ENCODE measurements at regions not wholly inside any gene's neighbourhood (a gene's known extent, or its start where the extent isn't known, plus 50 kb on each side); places are given as distances from the start of the nearest gene placed in this dataset.

GRCh38 chr4:175951794-175952193, 113.8 kb upstream of the WDR17 start:
- DNase-seq = no peak

GRCh38 chr4:175953116-175953515, 112.5 kb upstream of the WDR17 start:
- no peak for DNase-seq

GRCh38 chr4:175953960-175954521, 111.6 kb upstream of the WDR17 start:
- DNase-seq = no peak

GRCh38 chr4:175954685-175955084, 111.0 kb upstream of the WDR17 start:
- DNase-seq = no peak

GRCh38 chr4:175961604-175962003, 104.0 kb upstream of the WDR17 start:
- no peak for DNase-seq

GRCh38 chr4:175970072-175970471, 95.6 kb upstream of the WDR17 start:
- DNase-seq = no peak

- DNase-seq = no peak
Observed at GRCh38 chr4:175970724-175971123, 94.9 kb upstream of the WDR17 start.

- no peak for DNase-seq
Observed at GRCh38 chr4:175971388-175972179, 94.1 kb upstream of the WDR17 start.

- no peak for DNase-seq
Observed at GRCh38 chr4:175973027-175973923, 92.4 kb upstream of the WDR17 start.

- DNase-seq = no peak
Observed at GRCh38 chr4:175983636-175984035, 82.0 kb upstream of the WDR17 start.

GRCh38 chr4:175986668-175987067, 79.0 kb upstream of the WDR17 start:
- no peak for DNase-seq

- DNase-seq = no peak
Observed at GRCh38 chr4:175988511-175988910, 77.1 kb upstream of the WDR17 start.

- DNase-seq = no peak
Observed at GRCh38 chr4:175996206-175996605, 69.4 kb upstream of the WDR17 start.

GRCh38 chr4:175997291-175997690, 68.3 kb upstream of the WDR17 start:
- no peak for DNase-seq

- no peak for DNase-seq
Observed at GRCh38 chr4:175998782-175999181, 66.9 kb upstream of the WDR17 start.

- no peak for DNase-seq
Observed at GRCh38 chr4:175999944-176000343, 65.7 kb upstream of the WDR17 start.

- no peak for DNase-seq
Observed at GRCh38 chr4:176001151-176002006, 64.3 kb upstream of the WDR17 start.

- peak in 1 of 2 experiments; percentile 0 for DNase-seq
Observed at GRCh38 chr4:176002007-176002613, 63.5 kb upstream of the WDR17 start.

- DNase-seq = no peak
Observed at GRCh38 chr4:176005766-176006165, 59.9 kb upstream of the WDR17 start.

GRCh38 chr4:176009254-176009653, 56.4 kb upstream of the WDR17 start:
- no peak for DNase-seq

- DNase-seq = no peak
Observed at GRCh38 chr4:176011529-176011928, 54.1 kb upstream of the WDR17 start.

Data from NCI-H187 (cell line).